ENCODE measurements at regions not wholly inside any gene's neighbourhood (a gene's known extent, or its start where the extent isn't known, plus 50 kb on each side); places are given as distances from the start of the nearest gene placed in this dataset.

- no peak overlapping the region for H3K9ac ChIP-seq (ENCODE audit: low read length)
Measured at GRCh38 chr3:180264479-180264878, 227.7 kb upstream of the PEX5L start.

GRCh38 chr3:180265551-180265950 lies 228.8 kb upstream of the PEX5L start:
- Histone ChIP-seq H4K91ac (ENCODE audit: low read depth, low read length) (no peak overlapping the region), H3K4me3 (ENCODE audit: low read depth, low read length) (no peak overlapping the region), H3K27me3 (ENCODE audit: insufficient read depth, low read length) (no peaks in the 10 kb centered on the region), H2BK5ac (ENCODE audit: low read depth, low read length, poor library complexity) (no peak overlapping the region), H3K4me1 (ENCODE audit: control insufficient read depth in 1 of 2, insufficient read depth in 2 of 2, low read length in 2 of 2) (no peaks in the 10 kb centered on the region), H3K79me2 (ENCODE audit: control insufficient read depth, insufficient read depth, low read length, poor library complexity) (no peaks in the 10 kb centered on the region), H2AK5ac (ENCODE audit: low read length) (no peak overlapping the region), H4K8ac (ENCODE audit: low read depth, low read length) (no peak overlapping the region), H3K9me3 (ENCODE audit: insufficient read depth, low read depth, low read length) (no peaks in the 10 kb centered on the region), H3K14ac (ENCODE audit: low read length) (no peak overlapping the region), H4K12ac (ENCODE audit: low read depth, low read length) (no peak overlapping the region), H3K23ac (ENCODE audit: low read length) (no peak overlapping the region), H3K9ac (ENCODE audit: low read length) (no peak overlapping the region), H3K4ac (ENCODE audit: low read depth, low read length) (no peak overlapping the region), H2BK12ac (ENCODE audit: low read length) (no peak overlapping the region), H3K36me3 (ENCODE audit: control insufficient read depth in 1 of 2, insufficient read depth in 2 of 2, low read length in 2 of 2) (no peaks in the 10 kb centered on the region), H3K79me1 (ENCODE audit: low read length) (no peaks in the 10 kb centered on the region), H2BK120ac (ENCODE audit: insufficient read depth, low read length, poor library complexity) (no peak overlapping the region), H3K27ac (ENCODE audit: low read depth, low read length) (no peak overlapping the region), H3K18ac (ENCODE audit: low read length) (no peak overlapping the region), H3K4me2 (ENCODE audit: low read length) (no peak overlapping the region), H2AFZ (ENCODE audit: insufficient read depth, low read length, poor library complexity) (no peak overlapping the region)
- DNase-seq: no peak

More at GRCh38 chr3:180264479-180264878, 227.7 kb upstream of the PEX5L start:
- Histone ChIP-seq H3K23ac (ENCODE audit: low read length) (no peak overlapping the region), H3K36me3 (ENCODE audit: control insufficient read depth in 1 of 2, insufficient read depth in 2 of 2, low read length in 2 of 2) (no peaks in the 10 kb centered on the region), H3K79me1 (ENCODE audit: low read length) (no peaks in the 10 kb centered on the region), H3K27ac (ENCODE audit: low read depth, low read length) (no peak overlapping the region), H3K4me3 (ENCODE audit: low read depth, low read length) (no peak overlapping the region), H3K4me2 (ENCODE audit: low read length) (no peak overlapping the region), H2AK5ac (ENCODE audit: low read length) (no peak overlapping the region), H3K27me3 (ENCODE audit: insufficient read depth, low read length) (no peaks in the 10 kb centered on the region), H3K18ac (ENCODE audit: low read length) (no peak overlapping the region), H4K12ac (ENCODE audit: low read depth, low read length) (no peak overlapping the region), H3K14ac (ENCODE audit: low read length) (no peak overlapping the region), H4K91ac (ENCODE audit: low read depth, low read length) (no peak overlapping the region), H3K79me2 (ENCODE audit: control insufficient read depth, insufficient read depth, low read length, poor library complexity) (no peaks in the 10 kb centered on the region), H4K8ac (ENCODE audit: low read depth, low read length) (no peak overlapping the region), H3K4ac (ENCODE audit: low read depth, low read length) (no peak overlapping the region), H3K9me3 (ENCODE audit: insufficient read depth, low read depth, low read length) (no peaks in the 10 kb centered on the region), H2BK120ac (ENCODE audit: insufficient read depth, low read length, poor library complexity) (no peak overlapping the region), H3K4me1 (ENCODE audit: control insufficient read depth in 1 of 2, insufficient read depth in 2 of 2, low read length in 2 of 2) (no peaks in the 10 kb centered on the region), H2BK12ac (ENCODE audit: low read length) (no peak overlapping the region), H2BK5ac (ENCODE audit: low read depth, low read length, poor library complexity) (no peak overlapping the region), H2AFZ (ENCODE audit: insufficient read depth, low read length, poor library complexity) (no peak overlapping the region)
- DNase-seq: no peak
- WGBS (ENCODE audit: extremely low coverage, insufficient coverage, insufficient read length): no CpG with 5 or more reads among the region's 3 CpGs

- no peak for DNase-seq
- Histone ChIP-seq H3K14ac (ENCODE audit: low read length) (no peak overlapping the region), H3K4me2 (ENCODE audit: low read length) (no peak overlapping the region), H3K79me1 (ENCODE audit: low read length) (no peaks in the 10 kb centered on the region), H2AK5ac (ENCODE audit: low read length) (no peak overlapping the region), H3K4me1 (ENCODE audit: control insufficient read depth in 1 of 2, insufficient read depth in 2 of 2, low read length in 2 of 2) (no peaks in the 10 kb centered on the region), H2AFZ (ENCODE audit: insufficient read depth, low read length, poor library complexity) (no peak overlapping the region), H3K9ac (ENCODE audit: low read length) (no peak overlapping the region), H3K9me3 (ENCODE audit: insufficient read depth, low read depth, low read length) (no peaks in the 10 kb centered on the region), H2BK5ac (ENCODE audit: low read depth, low read length, poor library complexity) (no peak overlapping the region), H2BK12ac (ENCODE audit: low read length) (no peak overlapping the region), H3K36me3 (ENCODE audit: control insufficient read depth in 1 of 2, insufficient read depth in 2 of 2, low read length in 2 of 2) (no peaks in the 10 kb centered on the region), H3K23ac (ENCODE audit: low read length) (no peak overlapping the region), H3K27me3 (ENCODE audit: insufficient read depth, low read length) (no peaks in the 10 kb centered on the region), H2BK120ac (ENCODE audit: insufficient read depth, low read length, poor library complexity) (no peak overlapping the region), H3K4me3 (ENCODE audit: low read depth, low read length) (no peak overlapping the region), H3K4ac (ENCODE audit: low read depth, low read length) (no peak overlapping the region), H3K27ac (ENCODE audit: low read depth, low read length) (no peak overlapping the region), H4K12ac (ENCODE audit: low read depth, low read length) (no peak overlapping the region), H4K8ac (ENCODE audit: low read depth, low read length) (no peak overlapping the region), H3K79me2 (ENCODE audit: control insufficient read depth, insufficient read depth, low read length, poor library complexity) (no peaks in the 10 kb centered on the region), H4K91ac (ENCODE audit: low read depth, low read length) (no peak overlapping the region), H3K18ac (ENCODE audit: low read length) (no peak overlapping the region)
- whole genome bisulfite sequencing (ENCODE audit: extremely low coverage, insufficient coverage, insufficient read length): no CpG with 5 or more reads among the region's 3 CpGs
Measured at GRCh38 chr3:180267202-180267843, 230.6 kb upstream of the PEX5L start.

- Histone ChIP-seq H2BK120ac (ENCODE audit: insufficient read depth, low read length, poor library complexity) (no peak overlapping the region), H2AK5ac (ENCODE audit: low read length) (no peak overlapping the region), H3K27me3 (ENCODE audit: insufficient read depth, low read length) (no peaks in the 10 kb centered on the region), H4K12ac (ENCODE audit: low read depth, low read length) (no peak overlapping the region), H4K91ac (ENCODE audit: low read depth, low read length) (no peak overlapping the region), H3K9ac (ENCODE audit: low read length) (no peak overlapping the region), H3K18ac (ENCODE audit: low read length) (no peak overlapping the region), H3K4me3 (ENCODE audit: low read depth, low read length) (no peak overlapping the region), H2BK5ac (ENCODE audit: low read depth, low read length, poor library complexity) (no peak overlapping the region), H3K79me1 (ENCODE audit: low read length) (no peaks in the 10 kb centered on the region), H3K27ac (ENCODE audit: low read depth, low read length) (no peak overlapping the region), H3K4me2 (ENCODE audit: low read length) (no peak overlapping the region), H3K79me2 (ENCODE audit: control insufficient read depth, insufficient read depth, low read length, poor library complexity) (no peaks in the 10 kb centered on the region), H2AFZ (ENCODE audit: insufficient read depth, low read length, poor library complexity) (no peak overlapping the region), H3K4me1 (ENCODE audit: control insufficient read depth in 1 of 2, insufficient read depth in 2 of 2, low read length in 2 of 2) (peaks cover 0 to 2% of the 10 kb centered on the region in 2 experiments), H3K23ac (ENCODE audit: low read length) (no peak overlapping the region), H3K9me3 (ENCODE audit: insufficient read depth, low read depth, low read length) (no peaks in the 10 kb centered on the region), H3K36me3 (ENCODE audit: control insufficient read depth in 1 of 2, insufficient read depth in 2 of 2, low read length in 2 of 2) (no peaks in the 10 kb centered on the region), H3K4ac (ENCODE audit: low read depth, low read length) (no peak overlapping the region), H3K14ac (ENCODE audit: low read length) (no peak overlapping the region), H4K8ac (ENCODE audit: low read depth, low read length) (no peak overlapping the region), H2BK12ac (ENCODE audit: low read length) (no peak overlapping the region)
- WGBS (ENCODE audit: extremely low coverage, insufficient coverage, insufficient read length): no CpG with 5 or more reads among the region's 4 CpGs
- DNase-seq: no peak
Measured at GRCh38 chr3:180274536-180274935, 237.8 kb upstream of the PEX5L start.

Data from trophoblast cell (in vitro differentiated cells and primary cell).